PC-3 (cell line): ENCODE measurements at regions not wholly inside any gene's neighbourhood (a gene's known extent, or its start where the extent isn't known, plus 50 kb on each side); places are given as distances from the start of the nearest gene placed in this dataset.

Source experiments
- CTCF ChIP-seq: fragments of 300-600 bp; sonication (generic); conservative IDR thresholded peaks from 2 replicates; pipeline ENCODE4 v1.5.1; 2017; ENCODE audit warnings: antibody characterized with exemption, low read depth, mild to moderate bottlenecking, low read length
- EZH2 ChIP-seq: fragments of 300-600 bp; sonication (generic); IDR thresholded peaks from one replicate; pipeline ENCODE4 v1.6.1; 2017; ENCODE audit warnings: antibody characterized with exemption, mild to moderate bottlenecking, low read length; ENCODE audit not compliant: unreplicated experiment
- EZH2phosphoT487 ChIP-seq: fragments of 300-600 bp; sonication (generic); IDR thresholded peaks from 2 replicates; pipeline ENCODE4 v1.6.1; 2018; ENCODE audit warnings: mild to moderate bottlenecking, antibody characterized with exemption, low read length, borderline replicate concordance

- TF ChIP-seq CTCF: no peak
- TF ChIP-seq EZH2phosphoT487: no peak
- no peak for TF ChIP-seq EZH2
These were observed 425.9 kb upstream of the MPDZ start for GRCh38 chr9:13705373-13705772.
